ENCODE measurements at regions not wholly inside any gene's neighbourhood (a gene's known extent, or its start where the extent isn't known, plus 50 kb on each side); places are given as distances from the start of the nearest gene placed in this dataset.

DNA sequence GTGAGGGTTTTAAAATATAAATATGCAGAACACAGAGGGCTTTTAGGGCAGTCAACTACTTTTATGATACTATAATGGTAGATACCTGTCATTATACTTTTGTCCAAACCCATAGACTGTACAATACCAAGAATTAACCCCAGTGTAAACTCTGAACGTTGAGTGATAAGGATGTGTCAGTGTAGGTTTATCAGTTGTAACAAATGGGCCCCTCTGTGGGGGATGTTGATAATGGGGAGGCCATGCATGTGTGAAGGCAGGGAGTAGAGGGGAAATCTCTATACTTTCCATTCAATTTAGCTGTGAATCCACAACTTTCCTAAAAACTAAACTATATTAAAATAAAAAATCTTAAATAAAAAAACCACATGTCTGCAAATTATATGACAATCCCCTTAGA is 193.5 kb upstream of the CAMK1G start:
- Mint-ChIP-seq H3K4me3 (no peak overlapping the region), H3K36me3 (ENCODE audit: low read depth) (no peaks in the 10 kb centered on the region), H3K9me3 (no peaks in the 10 kb centered on the region), H3K4me1 (ENCODE audit: low read depth) (no peaks in the 10 kb centered on the region), H3K27me3 (peaks cover 8% of the 10 kb centered on the region), H3K27ac (no peak overlapping the region)

DNA sequence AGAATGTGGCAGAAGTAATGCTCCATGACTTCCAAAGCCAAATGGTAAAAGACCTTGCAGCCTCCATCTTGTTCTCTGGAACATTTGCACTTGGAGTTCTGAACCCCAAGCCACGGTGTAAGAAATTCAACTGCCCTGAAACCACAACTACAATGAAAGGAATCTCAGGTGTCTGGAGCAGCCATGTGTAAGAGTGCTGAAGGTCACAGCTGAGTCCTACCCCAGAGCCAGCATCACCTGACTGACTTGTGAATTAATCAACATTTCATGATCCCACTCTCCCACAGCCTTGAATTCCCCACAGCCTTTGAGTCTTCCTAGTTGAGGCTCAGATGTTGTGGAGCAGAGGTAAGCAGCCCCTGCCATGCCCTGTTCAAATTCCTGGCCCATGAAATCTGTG is 192.8 kb upstream of the CAMK1G start:
- no peaks in the 10 kb centered on the region for H3K9me3 Mint-ChIP-seq
- H3K27ac Mint-ChIP-seq: no peak overlapping the region
- no peaks in the 10 kb centered on the region for H3K4me1 Mint-ChIP-seq (ENCODE audit: low read depth)
- no peak overlapping the region for H3K4me3 Mint-ChIP-seq
- H3K27me3 Mint-ChIP-seq: peaks cover 14% of the 10 kb centered on the region
- no peaks in the 10 kb centered on the region for H3K36me3 Mint-ChIP-seq (ENCODE audit: low read depth)

DNA sequence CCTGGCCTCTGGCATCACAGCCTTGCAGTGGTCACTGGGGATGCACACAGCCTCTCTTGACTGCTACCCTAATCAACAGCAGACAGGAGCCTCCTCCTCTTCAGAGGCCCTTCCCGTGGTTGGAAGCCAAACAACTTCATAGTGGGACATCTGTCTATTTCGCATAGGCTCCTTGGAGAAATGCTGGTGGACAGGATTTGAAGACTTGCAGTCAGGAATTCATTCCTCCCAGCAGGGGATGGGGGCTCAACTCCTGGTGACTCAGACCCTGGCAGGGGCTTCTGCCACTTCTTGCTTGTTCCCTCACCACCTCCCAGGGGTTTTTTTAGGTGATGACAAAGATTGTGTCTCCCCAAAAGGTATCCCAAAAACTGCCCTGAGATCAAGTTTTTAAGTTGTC is 191.7 kb upstream of the CAMK1G start:
- Mint-ChIP-seq H3K4me3 (no peak overlapping the region), H3K27ac (no peak overlapping the region), H3K4me1 (ENCODE audit: low read depth) (no peaks in the 10 kb centered on the region), H3K9me3 (no peaks in the 10 kb centered on the region), H3K36me3 (ENCODE audit: low read depth) (no peaks in the 10 kb centered on the region), H3K27me3 (peaks cover 14% of the 10 kb centered on the region)

DNA sequence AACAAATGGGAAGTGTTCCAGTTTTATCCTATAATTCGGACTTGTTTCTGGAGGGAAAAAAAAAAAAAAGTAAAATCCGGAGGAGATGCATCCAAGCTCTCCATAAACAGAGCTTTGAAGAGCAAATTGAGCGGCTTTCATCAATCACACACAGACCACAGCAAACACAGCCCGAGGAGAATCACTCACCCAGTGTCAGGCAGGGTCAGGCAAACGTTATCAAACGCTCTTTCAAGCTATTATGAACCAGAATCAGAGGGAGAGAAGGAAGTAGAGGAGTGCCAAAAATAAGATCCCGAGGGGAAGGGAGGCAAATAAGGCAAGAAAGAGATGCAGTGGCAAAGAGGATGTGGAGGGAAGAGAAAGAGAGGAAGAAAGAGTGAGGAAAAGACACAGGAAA is 188.3 kb upstream of the CAMK1G start:
- no peaks in the 10 kb centered on the region for H3K4me1 Mint-ChIP-seq (ENCODE audit: low read depth)
- H3K9me3 Mint-ChIP-seq: no peaks in the 10 kb centered on the region
- peaks cover 23% of the 10 kb centered on the region for H3K27me3 Mint-ChIP-seq

DNA sequence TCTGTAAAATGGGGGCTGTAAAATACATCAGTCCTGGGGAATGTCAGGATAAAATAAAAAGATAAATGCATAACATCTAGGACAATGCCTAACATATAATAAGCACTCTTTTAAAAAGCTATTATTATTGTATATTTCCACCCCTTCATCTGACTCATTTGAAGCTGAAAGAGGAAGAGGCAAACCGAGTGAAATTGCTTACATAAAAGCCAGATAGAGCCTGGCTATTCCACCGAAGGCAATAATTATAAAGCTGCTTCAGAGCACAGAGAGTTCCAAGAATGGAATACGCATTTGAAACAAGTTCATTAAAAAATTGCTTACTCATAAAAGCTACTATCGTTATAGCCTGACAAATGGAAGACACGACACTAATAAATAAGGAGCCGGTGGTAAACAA is 186.1 kb upstream of the CAMK1G start:
- H3K4me3 Mint-ChIP-seq: no peak overlapping the region
- peaks cover 23% of the 10 kb centered on the region for H3K27me3 Mint-ChIP-seq
- no peaks in the 10 kb centered on the region for H3K4me1 Mint-ChIP-seq (ENCODE audit: low read depth)
- H3K36me3 Mint-ChIP-seq (ENCODE audit: low read depth): no peaks in the 10 kb centered on the region
- H3K27ac Mint-ChIP-seq: no peak overlapping the region
- H3K9me3 Mint-ChIP-seq: no peaks in the 10 kb centered on the region

More for the DNA sequence above, 188.3 kb upstream of the CAMK1G start:
- H3K36me3 Mint-ChIP-seq (ENCODE audit: low read depth): no peaks in the 10 kb centered on the region
- no peak overlapping the region for H3K4me3 Mint-ChIP-seq
- H3K27ac Mint-ChIP-seq: no peak overlapping the region

DNA sequence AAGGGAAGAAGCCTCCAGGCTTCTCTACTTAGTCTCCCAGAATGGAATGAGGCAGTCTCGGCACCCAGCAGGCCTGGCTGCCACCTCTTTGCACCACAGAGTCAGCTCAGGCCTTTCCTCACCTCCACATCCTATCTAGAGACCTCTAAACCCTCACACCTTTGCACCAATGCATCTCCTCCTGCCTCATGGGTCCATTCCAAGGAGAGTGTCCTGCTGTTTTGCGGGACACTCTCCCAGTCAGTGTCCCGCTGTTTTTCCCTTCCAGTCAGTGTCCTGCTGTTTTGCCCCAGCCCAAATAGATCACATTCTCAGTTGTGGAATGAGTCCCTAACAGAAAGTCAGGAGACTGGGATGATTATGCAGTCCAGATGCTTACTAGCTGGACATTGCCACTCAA is 185.6 kb upstream of the CAMK1G start:
- peaks cover 23% of the 10 kb centered on the region for H3K27me3 Mint-ChIP-seq
- H3K4me1 Mint-ChIP-seq (ENCODE audit: low read depth): no peaks in the 10 kb centered on the region
- H3K36me3 Mint-ChIP-seq (ENCODE audit: low read depth): no peaks in the 10 kb centered on the region
- H3K4me3 Mint-ChIP-seq: no peak overlapping the region
- no peak overlapping the region for H3K27ac Mint-ChIP-seq
- no peaks in the 10 kb centered on the region for H3K9me3 Mint-ChIP-seq

DNA sequence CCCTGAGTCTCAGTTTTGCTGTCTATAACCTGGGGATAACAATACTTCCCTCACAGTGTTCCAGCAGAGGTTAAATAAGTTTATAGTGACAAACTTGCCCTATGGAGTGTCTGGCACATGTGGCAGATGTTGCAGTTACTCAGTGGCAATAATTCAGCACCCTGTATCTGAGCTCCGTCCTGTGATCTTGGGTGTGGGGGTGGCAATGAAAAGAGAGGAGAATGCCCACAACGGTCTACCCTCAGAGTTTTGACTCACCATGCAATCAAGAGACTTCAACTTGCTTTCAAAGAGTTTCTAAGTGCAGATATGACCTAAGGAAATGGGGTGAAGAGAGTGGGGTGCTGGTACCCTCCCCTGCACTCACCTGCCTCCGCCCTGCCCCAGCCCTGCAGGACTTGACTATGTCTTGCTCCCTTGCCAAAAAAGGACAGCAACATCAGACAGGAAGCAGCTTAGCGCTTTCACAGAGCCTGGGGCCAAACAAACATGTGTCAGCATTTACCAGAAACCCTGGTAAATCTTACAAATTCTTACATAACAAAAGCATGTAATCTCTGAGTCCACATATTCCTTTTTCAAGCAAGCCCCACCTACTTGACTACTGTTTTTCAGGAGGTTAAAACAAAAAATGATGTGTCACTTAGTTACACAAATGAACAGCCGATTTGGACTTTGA is 185.1 kb upstream of the CAMK1G start:
- no peaks in the 10 kb centered on the region for H3K4me1 Mint-ChIP-seq (ENCODE audit: low read depth)
- H3K27ac Mint-ChIP-seq: no peak overlapping the region
- H3K4me3 Mint-ChIP-seq: no peak overlapping the region
- H3K27me3 Mint-ChIP-seq: peaks cover 20% of the 10 kb centered on the region
- H3K9me3 Mint-ChIP-seq: no peaks in the 10 kb centered on the region
- no peaks in the 10 kb centered on the region for H3K36me3 Mint-ChIP-seq (ENCODE audit: low read depth)

DNA sequence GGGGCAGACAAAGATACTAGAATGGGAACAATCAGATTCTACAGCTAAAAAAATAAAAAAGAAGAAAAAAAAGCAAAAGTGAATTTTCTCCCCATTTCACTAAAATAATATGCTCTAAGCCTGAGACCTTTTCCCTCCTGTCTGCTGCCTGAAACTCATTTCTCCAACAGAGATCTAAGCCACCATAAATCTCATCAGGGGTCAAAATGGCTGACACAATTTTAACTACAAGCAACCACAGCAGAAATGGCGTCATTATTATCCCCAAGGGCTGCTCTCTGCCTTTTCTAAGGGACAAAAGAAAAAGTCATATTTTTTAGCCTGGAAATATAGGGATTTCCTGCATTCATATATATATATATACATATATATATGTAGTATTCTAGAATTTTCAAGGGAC is 183.7 kb upstream of the CAMK1G start:
- H3K4me1 Mint-ChIP-seq (ENCODE audit: low read depth): no peaks in the 10 kb centered on the region
- H3K36me3 Mint-ChIP-seq (ENCODE audit: low read depth): no peaks in the 10 kb centered on the region
- no peak overlapping the region for H3K27ac Mint-ChIP-seq
- no peaks in the 10 kb centered on the region for H3K9me3 Mint-ChIP-seq
- no peak overlapping the region for H3K4me3 Mint-ChIP-seq
- H3K27me3 Mint-ChIP-seq: peaks cover 17% of the 10 kb centered on the region

DNA sequence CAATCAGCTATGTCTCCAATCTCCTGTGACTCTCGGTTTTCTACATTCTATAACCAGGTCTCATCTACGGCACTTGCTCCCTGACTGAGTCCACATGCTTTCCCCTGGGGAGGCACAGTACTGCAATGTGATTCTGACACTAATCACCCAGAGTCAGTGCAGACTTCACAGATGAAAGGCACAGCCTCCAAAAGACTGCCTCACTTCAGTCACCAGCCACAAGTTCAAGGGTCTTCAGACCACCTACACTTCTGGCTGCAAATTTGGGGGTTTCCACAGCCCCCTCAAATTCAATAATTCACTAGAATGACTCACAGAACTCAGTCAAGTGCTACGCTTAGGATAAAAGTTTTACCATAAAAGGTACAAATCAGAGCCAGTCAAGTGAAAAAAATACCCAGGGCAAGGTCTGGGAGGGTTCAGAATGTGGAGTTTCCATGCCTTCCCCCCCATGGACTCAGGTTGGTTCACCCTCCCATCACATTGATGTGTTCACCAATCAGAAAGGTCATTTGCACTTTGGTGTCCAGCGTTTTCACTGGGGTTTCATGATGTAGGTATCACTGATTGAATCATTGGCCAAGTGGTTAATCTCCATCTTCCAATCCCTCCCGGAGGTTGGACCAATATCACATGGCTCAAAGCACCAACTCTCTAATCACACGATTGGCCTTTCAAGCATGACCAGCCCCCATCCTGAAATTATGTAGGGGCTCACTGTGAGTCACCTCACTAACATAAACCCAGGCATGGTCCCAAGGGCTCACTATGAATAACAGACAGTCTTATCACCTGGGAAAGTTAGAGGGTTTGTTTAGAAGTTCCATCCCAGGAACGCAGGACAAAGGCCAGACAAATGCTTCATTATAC is 182.9 kb upstream of the CAMK1G start:
- Mint-ChIP-seq H3K4me1 (ENCODE audit: low read depth) (no peaks in the 10 kb centered on the region), H3K27ac (no peak overlapping the region), H3K27me3 (peaks cover 9% of the 10 kb centered on the region), H3K4me3 (no peak overlapping the region), H3K36me3 (ENCODE audit: low read depth) (no peaks in the 10 kb centered on the region), H3K9me3 (no peaks in the 10 kb centered on the region)

DNA sequence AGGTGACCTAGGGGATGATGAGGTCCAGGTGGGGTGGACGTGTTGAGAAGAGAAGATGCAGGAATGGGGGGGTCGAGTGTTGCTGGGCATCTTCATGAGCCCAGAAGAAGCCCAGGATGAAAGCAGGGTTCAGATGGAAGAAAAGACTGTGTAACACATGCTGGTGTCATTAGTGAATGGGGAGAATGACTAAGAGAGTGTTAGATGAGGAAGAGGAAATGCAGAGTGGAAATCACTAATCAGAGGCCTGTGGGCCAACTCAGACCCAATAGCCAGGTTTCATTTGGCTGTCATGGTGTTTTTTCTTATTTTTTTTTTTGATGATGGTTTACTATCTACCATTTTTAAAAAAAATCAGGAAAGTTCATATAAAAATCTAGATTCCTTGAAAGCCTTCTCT is 180.8 kb upstream of the CAMK1G start:
- no peaks in the 10 kb centered on the region for H3K4me1 Mint-ChIP-seq (ENCODE audit: low read depth)
- H3K9me3 Mint-ChIP-seq: no peaks in the 10 kb centered on the region
- H3K36me3 Mint-ChIP-seq (ENCODE audit: low read depth): no peaks in the 10 kb centered on the region
- H3K27ac Mint-ChIP-seq: no peak overlapping the region
- no peak overlapping the region for H3K4me3 Mint-ChIP-seq
- H3K27me3 Mint-ChIP-seq: peaks cover 12% of the 10 kb centered on the region

DNA sequence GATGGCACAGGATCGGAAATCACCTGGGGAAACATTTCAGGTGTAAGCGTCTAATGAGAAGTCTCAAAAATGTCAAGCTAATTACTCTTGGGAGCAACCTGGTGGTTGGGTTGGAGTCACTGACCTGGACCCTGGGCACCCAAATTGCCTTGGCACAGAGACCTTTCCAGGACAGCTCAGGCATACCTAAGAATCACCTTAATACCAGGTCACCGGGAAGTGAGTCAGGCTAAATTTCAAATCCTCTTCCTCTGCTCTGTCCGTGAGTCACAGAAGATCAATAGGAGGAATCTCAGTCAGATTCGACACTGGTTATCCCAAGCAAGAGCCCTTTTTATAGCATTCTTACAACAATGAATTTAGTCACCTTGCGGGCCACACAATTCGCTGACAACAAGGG is 179.6 kb upstream of the CAMK1G start:
- H3K9me3 Mint-ChIP-seq: no peaks in the 10 kb centered on the region
- no peak overlapping the region for H3K27ac Mint-ChIP-seq
- no peak overlapping the region for H3K4me3 Mint-ChIP-seq
- H3K27me3 Mint-ChIP-seq: peaks cover 9% of the 10 kb centered on the region
- no peaks in the 10 kb centered on the region for H3K4me1 Mint-ChIP-seq (ENCODE audit: low read depth)
- H3K36me3 Mint-ChIP-seq (ENCODE audit: low read depth): no peaks in the 10 kb centered on the region

DNA sequence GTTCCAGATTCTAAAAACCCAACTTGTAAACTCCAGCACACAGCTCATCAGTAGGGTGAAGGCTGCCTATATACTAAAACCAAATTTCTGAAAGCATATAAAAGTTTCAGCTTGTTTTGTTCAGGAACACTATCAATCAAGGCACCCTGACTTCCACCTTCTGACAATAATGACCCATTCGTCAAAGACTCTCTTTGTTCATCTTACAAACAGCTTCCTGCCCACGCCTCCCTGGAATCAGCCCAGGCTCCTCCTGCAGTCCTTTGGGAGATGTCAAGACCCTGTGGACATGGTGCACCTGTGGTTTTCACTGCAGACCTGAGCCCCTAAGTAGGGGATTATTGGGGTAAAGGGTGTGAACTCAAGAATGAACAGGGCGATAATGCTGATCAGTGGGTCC is 178.9 kb upstream of the CAMK1G start:
- Mint-ChIP-seq H3K36me3 (ENCODE audit: low read depth) (no peaks in the 10 kb centered on the region), H3K27me3 (peaks cover 9% of the 10 kb centered on the region), H3K9me3 (no peaks in the 10 kb centered on the region), H3K4me1 (ENCODE audit: low read depth) (no peaks in the 10 kb centered on the region), H3K4me3 (no peak overlapping the region), H3K27ac (no peak overlapping the region)

DNA sequence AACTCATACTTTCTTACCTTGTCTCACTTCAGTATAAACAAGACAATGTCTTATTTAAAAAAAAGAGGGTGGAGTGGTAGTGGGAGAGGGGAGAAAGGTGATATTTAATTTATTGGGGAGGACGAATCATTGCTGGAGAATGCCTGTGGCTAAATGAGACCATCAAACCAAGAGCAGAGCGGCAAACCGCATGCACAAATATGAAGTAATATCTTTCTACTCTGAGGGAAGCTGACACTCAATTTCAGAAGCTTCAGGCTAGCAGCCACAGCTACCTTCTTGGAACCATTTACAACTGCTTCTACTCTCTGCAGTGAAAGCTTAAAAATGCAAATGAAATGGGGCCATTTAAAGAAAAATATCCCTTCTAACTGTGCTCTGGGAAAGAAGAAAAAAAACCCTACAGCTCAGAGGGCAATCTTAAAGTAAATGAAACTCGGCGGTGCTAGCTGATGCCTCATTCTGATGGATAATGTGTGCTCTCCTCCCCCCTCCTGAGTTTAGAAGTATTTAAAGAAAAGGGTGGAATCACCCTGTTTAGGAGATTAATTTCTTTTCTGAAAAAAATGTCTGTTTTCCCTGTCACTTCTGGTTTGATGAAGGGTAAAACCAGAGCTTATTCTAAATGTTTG is 178.2 kb upstream of the CAMK1G start:
- Mint-ChIP-seq H3K27ac (no peak overlapping the region), H3K4me1 (ENCODE audit: low read depth) (no peaks in the 10 kb centered on the region), H3K36me3 (ENCODE audit: low read depth) (no peaks in the 10 kb centered on the region), H3K9me3 (no peaks in the 10 kb centered on the region), H3K4me3 (no peak overlapping the region), H3K27me3 (peaks cover 9% of the 10 kb centered on the region)

DNA sequence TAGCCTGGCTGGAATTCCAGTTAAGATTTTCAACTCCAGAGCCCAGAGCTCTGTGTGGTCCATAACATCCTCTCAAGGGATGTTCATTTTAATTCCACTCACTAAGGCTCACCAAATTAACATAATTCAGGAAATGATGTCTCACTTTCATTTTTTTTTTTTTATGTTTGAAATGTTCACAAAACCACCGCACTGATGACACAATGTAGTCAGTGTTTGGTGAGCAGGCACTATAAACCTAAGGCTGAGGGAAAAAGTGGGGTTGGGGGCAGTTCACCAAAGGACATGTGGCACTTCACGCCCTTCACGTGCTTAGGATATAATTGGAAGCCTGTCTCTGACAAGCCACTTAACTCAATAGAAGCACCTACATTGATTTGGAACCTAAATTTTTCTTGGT is 177.3 kb upstream of the CAMK1G start:
- Mint-ChIP-seq H3K9me3 (no peaks in the 10 kb centered on the region), H3K36me3 (ENCODE audit: low read depth) (no peaks in the 10 kb centered on the region), H3K4me1 (ENCODE audit: low read depth) (no peaks in the 10 kb centered on the region), H3K27me3 (peaks cover 15% of the 10 kb centered on the region), H3K4me3 (no peak overlapping the region), H3K27ac (no peak overlapping the region)

DNA sequence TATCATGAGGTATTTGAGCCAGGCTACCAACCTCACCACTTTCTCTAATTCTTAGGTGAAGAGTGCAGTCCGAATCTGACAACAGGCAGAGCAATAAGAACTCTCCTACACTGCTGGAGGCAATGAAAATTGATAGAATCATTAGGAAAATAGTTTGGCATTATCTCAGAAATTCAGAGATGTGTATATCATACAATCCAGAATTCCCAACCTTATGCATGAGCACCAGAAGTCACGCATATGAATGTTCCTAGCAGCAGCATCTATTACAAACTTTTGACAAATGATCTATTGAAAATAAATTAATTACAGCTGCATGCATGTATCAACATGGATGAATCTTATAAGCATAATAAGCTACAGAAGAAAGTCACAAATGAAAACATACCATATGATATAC is 176.9 kb upstream of the CAMK1G start:
- peaks cover 18% of the 10 kb centered on the region for H3K27me3 Mint-ChIP-seq
- H3K9me3 Mint-ChIP-seq: no peaks in the 10 kb centered on the region
- H3K4me1 Mint-ChIP-seq (ENCODE audit: low read depth): no peaks in the 10 kb centered on the region
- no peak overlapping the region for H3K4me3 Mint-ChIP-seq
- no peaks in the 10 kb centered on the region for H3K36me3 Mint-ChIP-seq (ENCODE audit: low read depth)
- H3K27ac Mint-ChIP-seq: no peak overlapping the region

Data from stimulated activated naive CD8-positive, alpha-beta T cell treated with anti-CD3 and anti-CD28 coated beads, Interleukin-15, Interleukin-2, amounts not matched to agents 100 ng/mL and 50 ng/mL, for 24 hours (primary cell).